NCI-H1092 (cell line): ENCODE measurements at regions not wholly inside any gene's neighbourhood (a gene's known extent, or its start where the extent isn't known, plus 50 kb on each side); places are given as distances from the start of the nearest gene placed in this dataset.
A peak's percentile ranks its signal among the peaks of the same experiment; 100 is the strongest.
"Not testable (repeated sequence)": the region's sequence is repeated elsewhere in the genome, so short reads cannot be mapped to it uniquely, and the experiment has no call there.

Source experiments
- DNase-seq: peaks from one replicate; lab custom pipeline; 2025; lab: John Stamatoyannopoulos, UW

DNA sequence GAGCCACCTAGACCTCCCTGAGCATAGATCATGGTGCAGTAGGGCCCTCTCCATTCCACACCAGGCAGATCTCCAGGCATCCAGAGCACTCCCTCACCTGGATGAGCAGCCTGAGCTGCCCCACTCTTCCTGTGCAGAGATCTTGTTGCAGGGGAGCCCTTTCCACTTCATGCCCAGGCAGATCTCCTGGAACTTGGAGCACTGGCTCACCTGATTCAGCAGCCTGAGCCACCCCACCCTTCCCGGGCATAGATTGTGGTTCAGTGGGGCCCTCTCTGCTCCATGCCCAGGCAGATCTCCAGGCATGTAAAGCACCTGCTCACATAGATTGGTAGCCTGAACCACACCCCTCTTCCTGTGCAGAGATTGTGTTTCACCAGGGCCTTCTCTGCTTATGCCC lies 78.0 kb downstream of the SEC16B start:
- DNase-seq = no peak

DNA sequence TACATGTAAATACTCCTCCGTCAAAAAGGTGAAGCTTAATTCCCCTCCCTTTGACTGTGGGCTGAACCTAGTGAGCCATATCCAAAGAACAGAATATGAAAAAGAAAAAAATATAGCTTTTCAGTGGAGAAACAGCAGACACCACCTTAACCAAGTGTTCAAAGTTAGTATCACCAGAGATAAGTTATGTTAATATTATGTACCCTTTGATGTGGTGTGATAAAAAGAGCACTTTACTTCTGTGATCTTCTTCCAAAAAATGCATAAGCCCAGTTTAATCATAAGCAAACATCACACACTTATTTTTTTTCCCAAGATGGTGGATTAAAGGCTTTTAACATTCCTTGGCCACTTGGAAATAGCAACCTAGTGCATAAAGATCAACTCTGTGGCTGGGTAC lies 79.4 kb downstream of the SEC16B start:
- no peak for DNase-seq

DNA sequence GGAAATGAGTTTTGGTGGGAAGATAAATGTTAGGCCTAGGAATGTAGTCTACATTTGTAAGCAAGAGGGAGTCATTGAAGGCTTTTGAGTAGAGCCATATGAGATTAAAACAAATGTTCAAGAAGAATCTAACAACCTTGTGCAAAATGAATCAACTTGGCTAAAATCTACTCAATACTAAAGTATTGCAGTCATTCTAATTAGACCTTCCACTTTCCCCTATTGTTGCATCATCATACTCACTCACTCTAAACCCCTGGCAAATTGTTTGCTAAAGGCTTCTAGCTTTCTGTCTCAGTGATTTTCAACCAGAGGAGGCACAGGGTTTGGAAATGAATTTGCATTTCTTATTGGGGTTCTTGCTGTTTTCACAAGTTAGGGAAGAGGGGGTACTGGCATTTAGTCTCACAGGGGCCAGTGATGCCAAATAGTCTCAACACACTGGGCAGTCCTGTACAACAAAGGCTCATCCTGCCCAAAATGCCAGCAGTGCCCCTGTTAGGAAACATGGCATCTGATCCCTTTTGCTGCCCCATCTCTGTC lies 85.3 kb downstream of the SEC16B start:
- no peak for DNase-seq

- no peak for DNase-seq
These were observed 86.3 kb downstream of the SEC16B start for GRCh38 chr1:177883581-177883980.

GRCh38 chr1:177880339-177880891 lies 89.4 kb downstream of the SEC16B start:
- no peak for DNase-seq

DNA sequence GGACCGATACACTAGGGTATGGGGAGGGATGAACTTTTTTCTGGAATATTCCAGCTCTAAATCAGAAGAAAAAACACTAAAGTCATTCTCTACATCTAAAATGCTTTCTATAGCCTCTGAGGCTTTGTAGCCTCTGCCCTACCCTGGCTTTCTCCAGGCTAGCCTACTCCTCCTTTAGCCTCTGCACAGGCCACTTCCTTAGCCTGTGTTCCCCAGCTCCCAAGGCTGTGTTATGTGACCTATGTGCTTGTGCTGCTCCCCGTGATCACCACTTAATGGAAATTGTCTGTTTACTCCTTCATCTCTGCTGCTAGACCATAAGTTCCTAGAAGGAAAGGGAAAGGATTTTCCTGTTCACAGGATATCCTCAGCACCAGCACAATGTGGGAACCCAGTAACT lies 92.8 kb downstream of the SEC16B start:
- DNase-seq = no peak

DNA sequence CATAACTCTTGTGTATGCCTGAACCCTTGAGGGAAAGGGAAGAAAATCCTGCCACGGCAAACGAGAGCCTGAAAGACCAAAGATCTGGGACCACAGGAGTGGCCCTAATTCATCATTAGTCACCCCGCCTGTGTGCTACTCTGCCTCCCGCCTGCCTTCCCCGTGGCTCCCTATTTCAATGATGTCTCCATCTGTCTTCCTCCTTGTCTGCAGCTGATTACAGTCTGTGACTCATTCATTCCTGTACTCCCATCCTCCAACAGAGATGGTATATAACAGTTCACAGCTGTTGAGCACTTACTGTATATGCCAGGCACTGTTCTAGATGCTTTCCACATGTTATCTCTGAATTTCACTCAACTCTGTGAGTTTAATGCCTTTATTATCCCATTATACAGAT lies 96.6 kb downstream of the SEC16B start:
- no peak for DNase-seq

- DNase-seq = peak; percentile 48
These were observed 97.5 kb downstream of the SEC16B start for GRCh38 chr1:177872308-177872900.

GRCh38 chr1:177871613-177872307 lies 98.1 kb downstream of the SEC16B start:
- DNase-seq = no peak

- no peak for DNase-seq
These were observed 100.3 kb downstream of the SEC16B start for GRCh38 chr1:177869586-177869985.

DNA sequence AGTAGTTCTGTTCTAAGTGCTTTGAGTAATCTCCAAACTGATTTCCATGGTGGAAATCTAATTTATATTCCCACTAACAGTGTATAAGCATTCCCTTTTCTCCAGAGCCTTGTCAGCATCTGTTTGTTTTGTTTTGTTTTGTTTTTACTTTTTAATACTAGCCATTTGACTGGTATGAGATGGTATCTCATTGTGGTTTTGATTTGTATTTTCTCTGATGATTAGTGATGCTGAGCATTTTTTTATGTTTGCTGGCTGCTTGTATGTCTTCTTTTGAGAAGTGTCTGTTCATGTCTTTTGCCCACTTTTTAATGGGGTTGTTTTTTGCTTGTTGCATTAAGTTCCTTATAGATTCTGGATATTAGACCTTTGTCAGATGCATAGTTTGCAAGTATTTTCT lies 100.8 kb downstream of the SEC16B start:
- not testable (repeated sequence) for DNase-seq

DNA sequence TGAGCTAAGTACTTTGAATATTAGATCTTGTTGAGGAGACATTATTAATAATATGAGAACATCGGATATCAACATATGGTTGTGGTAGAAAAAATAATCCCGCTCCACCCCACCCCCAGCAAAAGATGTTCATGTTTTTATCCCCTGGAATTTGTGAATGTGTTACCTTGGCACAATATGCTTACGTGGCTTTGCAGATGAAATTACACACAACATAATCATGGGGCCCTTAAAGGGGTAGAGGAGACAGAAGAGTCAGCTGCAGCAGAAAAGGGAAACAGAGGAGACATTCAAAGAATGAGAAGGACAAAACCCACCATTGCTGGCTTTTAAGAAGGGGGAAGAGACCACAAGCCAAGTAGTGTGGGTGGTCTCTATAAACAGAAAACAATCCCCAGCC lies 104.1 kb downstream of the SEC16B start:
- no peak for DNase-seq

GRCh38 chr1:177864538-177865305 lies 105.1 kb downstream of the SEC16B start:
- DNase-seq = no peak

GRCh38 chr1:177863796-177864195 lies 106.1 kb downstream of the SEC16B start:
- no peak for DNase-seq

- DNase-seq = no peak
These were observed 106.9 kb downstream of the SEC16B start for GRCh38 chr1:177862916-177863315.

- no peak for DNase-seq
These were observed 110.3 kb downstream of the SEC16B start for GRCh38 chr1:177859572-177859971.

- peak; percentile 89 for DNase-seq
These were observed 111.5 kb downstream of the SEC16B start for GRCh38 chr1:177858332-177858821.

DNA sequence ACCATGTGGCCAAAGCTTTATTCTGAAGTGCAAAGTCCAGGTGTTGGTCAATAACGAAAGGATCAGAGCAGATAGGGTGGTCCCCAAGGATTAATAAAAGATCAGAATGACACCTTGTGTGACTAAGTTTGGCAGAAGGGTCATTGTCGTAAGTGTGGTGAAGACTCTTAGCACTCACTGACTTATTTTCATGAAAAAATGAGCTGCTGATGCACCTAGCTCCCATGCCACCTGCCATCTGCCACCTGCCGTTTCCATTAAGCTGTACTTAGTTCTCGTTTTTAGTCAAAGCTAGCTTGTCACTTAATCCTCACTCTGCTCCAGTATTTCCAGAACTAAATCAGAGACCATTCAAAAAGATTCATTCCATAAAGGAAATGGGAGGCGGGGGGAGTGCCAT lies 112.6 kb downstream of the SEC16B start:
- peak; percentile 43 for DNase-seq

DNA sequence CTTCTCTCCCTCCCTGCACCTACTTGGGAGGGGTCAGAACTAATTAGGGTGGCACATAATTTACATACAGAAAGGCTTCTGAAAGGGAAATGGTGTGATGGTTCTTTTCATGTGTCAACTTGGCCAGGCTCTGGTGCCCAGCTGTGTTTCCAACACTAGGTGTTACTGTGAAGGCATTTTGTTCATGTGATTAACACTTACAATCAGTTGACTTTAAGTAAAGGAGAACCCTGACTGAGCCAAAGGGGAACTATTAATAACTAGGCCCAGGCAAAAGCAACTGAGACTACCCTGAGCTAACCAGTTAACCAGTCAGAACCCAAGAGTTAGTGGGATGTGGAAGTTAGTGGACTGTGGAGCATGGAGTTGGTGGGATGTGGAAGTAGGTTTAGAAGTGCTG lies 114.9 kb downstream of the SEC16B start:
- DNase-seq = no peak

DNA sequence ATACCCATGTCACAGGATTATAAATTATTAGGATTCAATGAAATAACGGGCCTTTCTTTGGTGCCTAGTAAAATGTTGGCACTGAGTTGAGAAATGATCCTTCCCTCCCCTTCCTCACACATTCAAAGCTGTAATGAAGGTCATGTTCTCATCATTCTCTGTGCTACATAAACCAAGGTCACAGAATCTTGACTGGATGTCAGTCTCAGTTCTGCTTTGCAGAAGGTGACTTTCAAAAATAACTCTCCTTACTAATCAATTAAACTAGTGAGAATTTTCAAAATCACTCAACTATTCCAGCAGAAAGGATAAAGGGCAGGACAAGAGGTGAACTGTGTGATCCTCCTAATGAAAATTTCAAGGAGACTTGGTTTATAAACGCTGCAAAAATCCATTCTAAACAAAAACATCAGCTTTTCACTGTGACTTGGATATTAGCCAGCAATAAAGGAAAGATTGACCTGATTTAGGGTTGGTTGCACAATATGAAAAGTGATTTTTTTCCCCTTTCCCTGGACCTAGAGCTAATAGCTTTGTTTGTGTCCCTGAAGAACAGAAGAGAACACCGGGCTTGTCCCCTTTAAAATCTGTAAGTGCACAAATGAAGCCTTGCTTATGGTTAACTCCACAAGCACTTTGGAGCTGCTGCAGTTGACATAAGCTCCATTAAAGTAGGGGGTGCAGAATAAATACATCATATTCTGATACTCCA lies 120.1 kb downstream of the SEC16B start:
- no peak for DNase-seq

DNA sequence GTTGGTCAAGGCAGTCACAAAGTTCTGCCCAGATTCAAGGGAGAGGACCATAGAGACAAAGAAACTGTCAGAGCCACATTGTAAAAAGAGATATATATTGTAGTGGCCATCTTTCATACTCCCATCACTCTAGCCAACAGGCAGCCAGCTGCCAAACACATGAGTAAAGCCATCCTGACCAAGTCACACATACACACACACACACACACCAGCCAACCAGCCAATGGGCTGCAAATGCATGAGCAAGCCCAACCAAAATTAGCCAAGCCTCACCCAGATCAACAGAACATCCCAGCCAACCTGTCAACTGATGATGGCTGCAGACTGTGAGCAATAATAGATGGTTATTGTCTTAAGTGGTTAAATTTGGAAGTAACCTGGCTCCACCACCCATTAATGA lies 120.7 kb downstream of the SEC16B start:
- DNase-seq = no peak

- DNase-seq = no peak
These were observed 121.3 kb downstream of the SEC16B start for GRCh38 chr1:177848577-177848976.
